ENCODE measurements at regions not wholly inside any gene's neighbourhood (a gene's known extent, or its start where the extent isn't known, plus 50 kb on each side); places are given as distances from the start of the nearest gene placed in this dataset.
"Not testable (repeated sequence)": the region's sequence is repeated elsewhere in the genome, so short reads cannot be mapped to it uniquely, and the experiment has no call there.

DNA sequence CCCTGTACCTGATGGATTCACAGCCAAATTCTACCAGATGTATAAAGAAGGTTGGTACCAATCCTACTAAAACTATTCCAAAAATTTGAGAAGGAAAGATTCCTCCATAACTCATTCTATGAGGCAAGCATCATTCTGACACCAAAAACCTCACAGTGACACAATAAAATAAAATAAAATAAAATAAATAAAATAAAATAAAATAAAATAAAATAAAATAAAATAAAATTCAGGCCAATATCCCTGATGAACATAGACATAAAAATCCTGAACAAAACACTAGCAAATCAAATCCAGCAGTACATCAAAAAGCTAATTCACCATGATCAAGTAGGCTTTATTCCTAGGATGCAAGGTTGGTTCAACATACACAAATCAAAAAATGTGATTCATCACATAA, 108.1 kb downstream of the PROX1 start:
- not testable (repeated sequence) for H3K4me1 ChIP-seq (ENCODE audit: control insufficient read depth, insufficient read depth, low read length, poor library complexity, severe bottlenecking); H3K36me3 ChIP-seq (ENCODE audit: control insufficient read depth, insufficient read depth, low read length); H3K9me3 ChIP-seq (ENCODE audit: control insufficient read depth, low read length); H3K4me3 ChIP-seq (ENCODE audit: extremely low read depth, insufficient read depth, low read length, poor library complexity, severe bottlenecking); H3K27ac ChIP-seq (ENCODE audit: low read depth, low read length, severe bottlenecking)

DNA sequence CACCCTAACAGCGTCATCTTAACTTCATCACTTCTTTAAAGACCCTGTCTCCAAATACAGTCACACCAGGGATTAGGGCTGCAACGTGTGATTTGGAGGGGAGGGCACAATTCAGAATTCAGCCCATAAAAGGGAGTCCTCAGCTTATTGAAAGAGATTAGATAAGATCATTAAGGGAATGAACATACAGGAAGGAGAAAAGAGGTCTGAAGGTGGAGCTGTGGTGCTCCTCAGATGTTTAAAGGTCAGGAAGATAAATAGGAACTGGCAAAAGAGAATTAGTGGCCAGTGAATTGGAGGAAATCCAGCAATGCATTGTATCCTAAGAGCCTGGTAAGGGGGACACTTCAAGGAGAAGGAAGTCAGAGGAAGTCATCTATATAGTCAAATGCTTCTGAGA, 113.5 kb downstream of the PROX1 start:
- no peaks in the 10 kb centered on the region for H3K36me3 ChIP-seq (ENCODE audit: control insufficient read depth, insufficient read depth, low read length)
- H3K9me3 ChIP-seq (ENCODE audit: control insufficient read depth, low read length), result peaks cover 11% of the 10 kb centered on the region
- WGBS, 2 experiments (ENCODE audit: insufficient coverage in 2 of 2), result 71% methylated on average over 1 of the region's 2 CpGs; no CpG with 5 or more reads in 1 of the 2 experiments
- H3K4me3 ChIP-seq (ENCODE audit: extremely low read depth, insufficient read depth, low read length, poor library complexity, severe bottlenecking), result no peak overlapping the region
- H3K27ac ChIP-seq (ENCODE audit: low read depth, low read length, severe bottlenecking), result no peak overlapping the region
- H3K4me1 ChIP-seq (ENCODE audit: control insufficient read depth, insufficient read depth, low read length, poor library complexity, severe bottlenecking), result peaks cover 22% of the 10 kb centered on the region

DNA sequence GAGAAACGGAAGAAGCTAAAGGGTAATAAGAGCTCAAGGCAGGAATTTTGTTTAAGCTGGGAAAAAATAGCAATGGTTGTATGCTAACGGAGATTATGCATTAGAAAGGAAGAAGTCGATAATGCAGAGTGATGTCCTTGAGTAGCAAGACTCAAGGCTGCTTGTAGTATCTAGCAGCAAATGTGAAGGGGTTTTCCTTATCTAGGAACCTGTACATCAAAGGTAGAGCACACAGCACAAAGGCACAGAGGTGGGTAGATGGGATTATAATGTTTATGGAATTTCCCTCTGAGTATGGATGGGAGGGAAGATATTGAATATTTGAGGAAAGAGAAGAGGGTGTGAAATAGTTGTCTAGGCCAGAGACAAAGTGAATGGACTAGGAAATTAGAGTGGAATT, 114.1 kb downstream of the PROX1 start:
- WGBS, 2 experiments (ENCODE audit: insufficient coverage in 2 of 2), result 83 to 91% methylated on average over 3 of the region's 3 CpGs

DNA sequence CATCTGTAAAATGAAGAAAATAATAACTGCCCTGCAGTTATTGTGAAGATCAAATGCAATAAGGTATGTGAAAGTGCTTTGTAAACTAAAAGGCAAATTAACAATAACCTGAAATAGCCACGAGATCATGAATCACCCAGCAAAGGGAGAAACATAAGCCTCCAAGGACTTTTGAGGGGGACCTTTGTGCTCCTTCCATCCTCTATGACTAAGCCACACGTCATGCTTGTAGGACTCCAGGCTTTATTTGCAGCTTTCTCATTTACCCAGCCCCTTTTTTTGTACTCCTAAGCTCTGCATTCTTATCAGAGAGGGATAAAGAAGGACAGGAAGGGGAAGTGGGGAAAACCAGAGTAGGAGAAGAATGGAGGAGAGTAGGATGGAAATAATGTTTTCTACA, 115.1 kb downstream of the PROX1 start:
- Histone ChIP-seq H3K9me3 (ENCODE audit: control insufficient read depth, low read length) (peaks cover 11% of the 10 kb centered on the region), H3K27ac (ENCODE audit: low read depth, low read length, severe bottlenecking) (peak overlapping the region; percentile 30), H3K36me3 (ENCODE audit: control insufficient read depth, insufficient read depth, low read length) (no peaks in the 10 kb centered on the region), H3K4me1 (ENCODE audit: control insufficient read depth, insufficient read depth, low read length, poor library complexity, severe bottlenecking) (peaks cover 29% of the 10 kb centered on the region), H3K4me3 (ENCODE audit: extremely low read depth, insufficient read depth, low read length, poor library complexity, severe bottlenecking) (no peak overlapping the region)
- WGBS, 2 experiments (ENCODE audit: insufficient coverage in 2 of 2), result 73 to 80% methylated on average over 1 to 2 of the region's 2 CpGs

More for the DNA sequence above, 114.1 kb downstream of the PROX1 start:
- Histone ChIP-seq H3K4me1 (ENCODE audit: control insufficient read depth, insufficient read depth, low read length, poor library complexity, severe bottlenecking) (peaks cover 25% of the 10 kb centered on the region), H3K4me3 (ENCODE audit: extremely low read depth, insufficient read depth, low read length, poor library complexity, severe bottlenecking) (no peak overlapping the region), H3K27ac (ENCODE audit: low read depth, low read length, severe bottlenecking) (no peak overlapping the region), H3K9me3 (ENCODE audit: control insufficient read depth, low read length) (peaks cover 11% of the 10 kb centered on the region), H3K36me3 (ENCODE audit: control insufficient read depth, insufficient read depth, low read length) (no peaks in the 10 kb centered on the region)

DNA sequence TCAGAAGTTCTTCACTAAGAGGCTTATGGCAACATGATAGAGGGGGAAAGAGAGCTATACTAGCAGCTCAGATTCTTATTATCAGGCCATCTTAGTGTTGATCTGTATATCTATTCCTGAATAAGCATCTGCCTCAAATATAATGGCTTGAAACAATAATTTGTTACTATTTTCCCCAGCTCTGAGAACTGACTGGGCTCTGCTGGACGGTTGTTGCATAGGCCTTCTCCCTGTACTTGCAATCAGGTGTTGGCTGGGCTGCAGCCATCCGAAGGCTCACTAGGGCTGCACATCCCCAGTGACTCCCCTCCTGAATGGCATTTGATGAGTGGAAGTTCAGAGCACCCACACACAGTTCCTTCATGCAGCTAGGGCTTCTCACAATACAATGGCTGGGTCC, 116.0 kb downstream of the PROX1 start:
- Histone ChIP-seq H3K4me3 (ENCODE audit: extremely low read depth, insufficient read depth, low read length, poor library complexity, severe bottlenecking) (no peak overlapping the region), H3K4me1 (ENCODE audit: control insufficient read depth, insufficient read depth, low read length, poor library complexity, severe bottlenecking) (peaks cover 33% of the 10 kb centered on the region), H3K36me3 (ENCODE audit: control insufficient read depth, insufficient read depth, low read length) (no peaks in the 10 kb centered on the region), H3K27ac (ENCODE audit: low read depth, low read length, severe bottlenecking) (no peak overlapping the region), H3K9me3 (ENCODE audit: control insufficient read depth, low read length) (peaks cover 11% of the 10 kb centered on the region)
- WGBS, 2 experiments (ENCODE audit: insufficient coverage in 2 of 2), result 57 to 80% methylated on average over 1 to 2 of the region's 2 CpGs

DNA sequence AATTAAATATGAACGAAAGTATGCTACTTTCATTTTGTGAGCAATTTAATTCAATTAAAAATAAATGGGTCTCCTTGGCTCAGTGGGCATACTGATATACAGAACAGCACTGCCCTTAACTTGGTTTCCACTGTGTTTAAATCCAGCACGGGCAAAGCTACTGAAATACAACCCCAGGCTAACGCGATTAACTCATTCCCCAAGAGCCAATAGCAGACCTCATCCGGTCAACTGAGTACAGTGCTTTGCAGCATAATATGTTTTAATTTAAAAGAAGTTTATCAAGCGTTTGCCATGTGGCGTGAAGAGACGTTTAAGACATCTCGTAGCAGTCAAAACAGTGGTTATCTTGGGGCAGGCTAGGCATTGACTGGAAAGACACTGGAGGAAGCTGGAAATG, 118.6 kb downstream of the PROX1 start:
- no peaks in the 10 kb centered on the region for H3K36me3 ChIP-seq (ENCODE audit: control insufficient read depth, insufficient read depth, low read length)
- no peak overlapping the region for H3K27ac ChIP-seq (ENCODE audit: low read depth, low read length, severe bottlenecking)
- 89 to 96% methylated on average over 4 to 8 of the region's 9 CpGs for WGBS, 2 experiments (ENCODE audit: insufficient coverage in 2 of 2)
- H3K4me1 ChIP-seq (ENCODE audit: control insufficient read depth, insufficient read depth, low read length, poor library complexity, severe bottlenecking), result peaks cover 33% of the 10 kb centered on the region
- H3K4me3 ChIP-seq (ENCODE audit: extremely low read depth, insufficient read depth, low read length, poor library complexity, severe bottlenecking), result no peak overlapping the region
- H3K9me3 ChIP-seq (ENCODE audit: control insufficient read depth, low read length), result peaks cover 11% of the 10 kb centered on the region

DNA sequence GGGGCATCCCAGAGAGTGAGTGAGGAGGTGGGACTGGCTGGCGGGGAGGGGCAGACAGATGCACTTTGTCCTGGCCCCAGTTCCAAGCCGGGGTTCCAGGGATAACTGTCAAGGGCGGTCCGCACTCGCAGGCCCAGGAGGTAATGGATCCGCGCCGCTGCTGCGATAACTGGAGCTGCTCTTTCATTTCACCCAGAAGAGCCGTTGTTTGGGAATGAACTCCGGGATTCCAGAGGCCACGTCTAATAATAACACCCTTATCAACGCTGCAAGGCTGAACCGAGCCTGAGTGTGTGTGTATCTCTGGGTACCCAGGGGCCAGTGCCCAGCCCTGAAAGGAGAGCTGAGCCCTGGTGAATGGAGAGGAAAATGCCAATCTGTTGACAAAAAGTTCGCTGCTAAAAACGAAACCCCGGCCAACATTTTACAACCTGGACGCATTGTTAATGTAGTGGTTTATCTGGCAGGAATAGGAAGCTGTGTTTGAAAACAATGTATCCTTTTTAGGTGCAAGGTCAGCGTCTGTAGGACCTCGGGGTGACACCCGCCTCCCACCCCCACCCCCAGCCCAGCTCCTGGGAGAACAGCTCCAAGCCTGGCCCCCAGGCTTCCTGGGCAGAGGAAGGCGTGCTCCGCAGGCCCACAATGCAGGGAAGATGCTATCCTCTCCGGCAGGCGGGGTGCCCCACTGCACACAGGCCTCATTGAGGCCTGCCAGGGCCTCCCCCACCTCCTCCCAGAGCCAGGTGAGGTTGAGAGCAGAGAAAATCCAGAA, 119.7 kb downstream of the PROX1 start:
- Histone ChIP-seq H3K9me3 (ENCODE audit: control insufficient read depth, low read length) (peaks cover 11% of the 10 kb centered on the region), H3K36me3 (ENCODE audit: control insufficient read depth, insufficient read depth, low read length) (no peaks in the 10 kb centered on the region), H3K4me1 (ENCODE audit: control insufficient read depth, insufficient read depth, low read length, poor library complexity, severe bottlenecking) (peaks cover 30% of the 10 kb centered on the region), H3K27ac (ENCODE audit: low read depth, low read length, severe bottlenecking) (no peak overlapping the region), H3K4me3 (ENCODE audit: extremely low read depth, insufficient read depth, low read length, poor library complexity, severe bottlenecking) (no peak overlapping the region)
- WGBS, 2 experiments (ENCODE audit: insufficient coverage in 2 of 2), result 86 to 91% methylated on average over 14 to 16 of the region's 25 CpGs

DNA sequence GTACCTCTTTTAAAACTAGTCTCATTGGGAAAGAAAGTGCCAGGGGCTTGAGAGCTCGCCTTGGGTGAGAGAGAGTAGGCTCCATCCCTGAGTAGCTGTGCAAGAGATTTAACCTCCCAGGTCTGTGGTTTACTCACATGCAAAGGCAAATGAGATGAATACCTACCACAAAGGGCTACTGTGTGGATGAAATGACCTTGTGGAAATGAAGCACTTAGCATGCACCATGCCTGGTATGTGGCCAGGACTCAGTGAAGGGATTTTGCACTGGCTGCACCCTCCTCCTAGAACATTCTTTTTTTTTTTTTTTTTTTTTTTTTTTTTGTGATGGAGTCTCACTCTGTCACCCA, 120.3 kb downstream of the PROX1 start:
- no CpG with 5 or more reads among the region's 1 CpG for WGBS, 2 experiments (ENCODE audit: insufficient coverage in 2 of 2)
- H3K27ac ChIP-seq (ENCODE audit: low read depth, low read length, severe bottlenecking), result no peak overlapping the region
- peaks cover 11% of the 10 kb centered on the region for H3K9me3 ChIP-seq (ENCODE audit: control insufficient read depth, low read length)
- H3K36me3 ChIP-seq (ENCODE audit: control insufficient read depth, insufficient read depth, low read length), result no peaks in the 10 kb centered on the region
- no peak overlapping the region for H3K4me3 ChIP-seq (ENCODE audit: extremely low read depth, insufficient read depth, low read length, poor library complexity, severe bottlenecking)
- peaks cover 25% of the 10 kb centered on the region for H3K4me1 ChIP-seq (ENCODE audit: control insufficient read depth, insufficient read depth, low read length, poor library complexity, severe bottlenecking)

DNA sequence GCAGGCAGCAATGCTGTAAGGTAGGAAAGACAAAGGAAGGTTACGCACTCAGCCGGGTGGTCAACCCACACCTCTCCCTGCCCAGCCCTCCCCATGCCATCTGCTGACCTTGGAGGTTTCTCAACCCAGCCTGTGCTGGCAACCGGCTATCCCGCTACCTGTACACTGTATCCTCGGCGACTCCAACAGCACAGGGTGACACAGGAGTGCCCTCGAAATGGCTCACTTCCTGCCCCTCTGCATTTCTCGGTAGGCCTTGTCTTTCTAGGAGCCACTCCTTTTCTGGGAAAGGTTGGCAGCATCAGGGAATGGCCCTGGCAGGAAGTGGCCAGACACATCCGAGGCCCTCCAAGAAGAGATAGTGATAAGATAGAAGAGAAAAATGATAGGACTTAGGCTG, 124.0 kb downstream of the PROX1 start:
- no peak overlapping the region for H3K27ac ChIP-seq (ENCODE audit: low read depth, low read length, severe bottlenecking)
- H3K4me1 ChIP-seq (ENCODE audit: control insufficient read depth, insufficient read depth, low read length, poor library complexity, severe bottlenecking), result peaks cover 12% of the 10 kb centered on the region
- no peak overlapping the region for H3K4me3 ChIP-seq (ENCODE audit: extremely low read depth, insufficient read depth, low read length, poor library complexity, severe bottlenecking)
- WGBS, 2 experiments (ENCODE audit: insufficient coverage in 2 of 2), result 95 to 100% methylated on average over 7 to 9 of the region's 9 CpGs
- H3K36me3 ChIP-seq (ENCODE audit: control insufficient read depth, insufficient read depth, low read length), result no peaks in the 10 kb centered on the region
- no peaks in the 10 kb centered on the region for H3K9me3 ChIP-seq (ENCODE audit: control insufficient read depth, low read length)

DNA sequence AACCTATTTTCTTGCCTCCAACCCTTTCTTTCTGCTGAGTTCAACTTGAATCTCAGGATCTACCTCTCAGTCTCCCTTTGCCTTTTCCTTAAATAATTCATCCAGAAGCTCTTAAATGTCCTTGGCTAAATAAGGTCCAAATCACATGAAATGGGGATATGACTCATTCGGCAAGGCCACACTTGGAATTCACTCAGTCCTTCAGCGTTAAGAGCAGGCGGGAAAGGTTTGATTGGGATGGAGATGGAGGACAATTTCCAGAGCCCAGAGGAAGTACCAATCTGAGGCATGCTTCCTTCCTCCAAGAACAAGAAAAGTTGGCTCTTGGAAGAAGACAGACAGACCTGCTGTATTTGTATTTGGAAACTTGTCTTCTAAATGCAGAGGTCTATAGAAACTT, 128.5 kb downstream of the PROX1 start:
- WGBS, 2 experiments (ENCODE audit: insufficient coverage in 2 of 2), result 80 to 93% methylated on average over 1 to 3 of the region's 3 CpGs
- Histone ChIP-seq H3K9me3 (ENCODE audit: control insufficient read depth, low read length) (peaks cover 15% of the 10 kb centered on the region), H3K27ac (ENCODE audit: low read depth, low read length, severe bottlenecking) (no peak overlapping the region), H3K36me3 (ENCODE audit: control insufficient read depth, insufficient read depth, low read length) (no peaks in the 10 kb centered on the region), H3K4me3 (ENCODE audit: extremely low read depth, insufficient read depth, low read length, poor library complexity, severe bottlenecking) (no peak overlapping the region), H3K4me1 (ENCODE audit: control insufficient read depth, insufficient read depth, low read length, poor library complexity, severe bottlenecking) (peaks cover 4% of the 10 kb centered on the region)

DNA sequence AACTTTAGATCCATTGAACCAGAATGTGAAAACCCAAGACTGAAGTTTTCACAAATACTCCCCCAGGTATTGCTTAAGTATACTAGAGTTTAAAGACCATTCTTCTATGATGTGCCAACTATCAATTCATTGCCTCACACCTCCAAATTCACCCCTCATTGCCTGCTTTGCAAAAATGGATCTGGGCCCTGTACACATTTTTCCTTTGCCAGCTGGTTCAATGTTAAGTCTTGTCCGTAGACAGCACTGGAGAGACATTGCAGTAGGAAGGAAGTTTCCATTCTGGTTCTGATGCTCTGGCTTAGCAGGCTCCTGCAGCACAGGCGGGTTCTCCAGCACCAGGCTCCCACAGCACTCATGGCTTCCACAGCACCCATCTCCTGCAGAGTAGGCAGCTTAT, 130.0 kb downstream of the PROX1 start:
- Histone ChIP-seq H3K4me1 (ENCODE audit: control insufficient read depth, insufficient read depth, low read length, poor library complexity, severe bottlenecking) (no peaks in the 10 kb centered on the region), H3K27ac (ENCODE audit: low read depth, low read length, severe bottlenecking) (no peak overlapping the region), H3K4me3 (ENCODE audit: extremely low read depth, insufficient read depth, low read length, poor library complexity, severe bottlenecking) (no peak overlapping the region), H3K36me3 (ENCODE audit: control insufficient read depth, insufficient read depth, low read length) (no peaks in the 10 kb centered on the region), H3K9me3 (ENCODE audit: control insufficient read depth, low read length) (peaks cover 15% of the 10 kb centered on the region)
- WGBS, 2 experiments (ENCODE audit: insufficient coverage in 2 of 2), result 94 to 96% methylated on average over 2 of the region's 2 CpGs
